DMS153 treated with DMSO at 0.1 percent for 48 hours (cell line): ENCODE measurements at regions not wholly inside any gene's neighbourhood (a gene's known extent, or its start where the extent isn't known, plus 50 kb on each side); places are given as distances from the start of the nearest gene placed in this dataset.

Experiments
- DNase-seq: peaks from one replicate; lab custom pipeline; 2025; ENCODE audit not compliant: unreplicated experiment; lab: John Stamatoyannopoulos, UW

DNA sequence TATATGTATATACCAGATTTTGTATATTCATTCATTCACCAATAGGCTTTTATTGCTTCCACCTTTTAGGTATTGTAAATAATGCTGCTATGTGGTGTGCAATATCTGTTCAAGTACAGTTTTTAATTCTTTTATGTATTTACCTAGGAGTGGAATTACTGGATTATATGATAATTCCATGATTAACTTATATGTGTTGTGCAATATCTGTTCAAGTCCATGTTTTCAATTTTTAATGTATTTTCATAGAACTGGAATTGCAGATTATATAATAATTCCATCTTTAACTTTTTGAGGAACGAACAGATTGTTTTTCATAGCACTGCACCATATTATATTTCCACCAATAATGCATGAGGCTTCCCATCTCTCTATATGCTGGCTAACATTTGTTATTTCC, 50.6 kb upstream of the L3MBTL4 start:
- no peak for DNase-seq

DNA sequence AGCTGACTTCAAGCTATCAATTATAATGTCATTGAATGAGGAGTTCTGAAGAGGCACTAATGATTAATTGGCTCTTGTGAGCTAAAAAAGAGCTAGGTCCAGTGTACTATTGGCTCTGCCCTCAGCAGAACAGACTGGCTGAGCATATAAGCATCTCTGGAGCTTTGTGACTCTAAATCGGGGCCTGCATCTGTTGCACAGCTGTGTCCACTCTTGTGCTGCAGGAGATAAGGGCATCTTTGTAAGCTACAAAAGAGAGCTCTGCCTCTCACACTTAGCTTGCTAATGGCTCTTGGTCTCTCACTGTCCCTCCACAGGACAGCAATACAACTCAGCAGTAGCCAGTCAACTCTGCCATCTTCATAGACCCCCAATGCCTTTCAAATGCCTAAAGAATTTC, 61.5 kb upstream of the L3MBTL4 start:
- no peak for DNase-seq

DNA sequence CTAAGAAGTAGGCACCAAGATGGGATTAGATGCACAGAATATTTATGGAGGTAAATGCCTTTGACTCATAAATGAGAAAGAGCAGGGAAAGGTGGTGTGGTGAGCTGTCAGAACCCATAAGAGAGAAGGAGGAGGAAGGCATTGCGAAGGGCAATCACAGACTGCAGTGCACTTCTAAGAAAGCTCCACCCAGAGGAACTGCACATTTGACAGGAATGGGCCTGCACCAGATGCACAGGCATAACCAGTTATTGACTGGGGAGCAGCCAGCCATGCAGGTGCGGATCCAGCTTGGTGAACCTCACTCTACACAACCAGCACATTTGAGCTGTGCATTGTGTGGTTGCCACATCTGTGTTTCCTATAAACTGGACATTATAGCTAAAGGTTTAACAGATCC, 62.2 kb upstream of the L3MBTL4 start:
- DNase-seq: no peak

DNA sequence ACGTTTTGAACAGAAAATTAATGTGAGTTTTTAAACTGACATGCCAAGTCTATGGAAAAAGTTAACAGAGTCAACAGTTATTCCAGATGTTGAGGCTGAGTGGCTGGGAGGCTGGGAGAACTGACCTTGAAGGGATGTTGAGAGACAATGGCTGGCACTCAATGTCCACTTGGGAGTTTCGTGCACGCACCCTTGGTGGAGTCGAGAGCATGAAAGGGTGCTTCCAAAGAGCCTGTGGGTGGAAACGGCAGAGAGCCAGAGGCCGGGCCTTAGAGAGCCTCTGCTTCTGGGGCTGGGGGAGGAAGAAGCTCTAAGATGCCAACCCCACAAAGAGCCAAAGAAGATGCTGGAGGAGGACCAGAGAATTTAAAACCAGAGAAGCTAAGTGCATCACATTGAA, 63.4 kb upstream of the L3MBTL4 start:
- no peak for DNase-seq

DNA sequence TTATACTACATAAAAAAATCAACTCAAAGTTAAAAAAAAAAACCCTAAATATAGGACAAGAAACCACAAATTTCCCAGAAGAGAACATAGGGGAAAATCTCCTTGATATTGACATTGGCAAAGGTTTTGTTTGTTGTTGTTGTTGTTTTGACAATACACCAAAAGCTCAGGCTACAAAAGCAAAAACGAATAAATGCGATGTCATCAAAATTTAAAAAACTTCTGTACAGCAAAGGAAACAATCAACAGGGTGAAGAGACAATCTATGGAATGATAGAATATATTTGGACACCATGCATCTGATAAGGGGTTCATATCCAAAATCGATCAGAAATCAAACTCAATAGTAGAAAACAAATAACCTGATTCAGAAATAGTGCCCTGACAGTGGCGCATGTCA, 65.0 kb upstream of the L3MBTL4 start:
- no peak for DNase-seq

DNA sequence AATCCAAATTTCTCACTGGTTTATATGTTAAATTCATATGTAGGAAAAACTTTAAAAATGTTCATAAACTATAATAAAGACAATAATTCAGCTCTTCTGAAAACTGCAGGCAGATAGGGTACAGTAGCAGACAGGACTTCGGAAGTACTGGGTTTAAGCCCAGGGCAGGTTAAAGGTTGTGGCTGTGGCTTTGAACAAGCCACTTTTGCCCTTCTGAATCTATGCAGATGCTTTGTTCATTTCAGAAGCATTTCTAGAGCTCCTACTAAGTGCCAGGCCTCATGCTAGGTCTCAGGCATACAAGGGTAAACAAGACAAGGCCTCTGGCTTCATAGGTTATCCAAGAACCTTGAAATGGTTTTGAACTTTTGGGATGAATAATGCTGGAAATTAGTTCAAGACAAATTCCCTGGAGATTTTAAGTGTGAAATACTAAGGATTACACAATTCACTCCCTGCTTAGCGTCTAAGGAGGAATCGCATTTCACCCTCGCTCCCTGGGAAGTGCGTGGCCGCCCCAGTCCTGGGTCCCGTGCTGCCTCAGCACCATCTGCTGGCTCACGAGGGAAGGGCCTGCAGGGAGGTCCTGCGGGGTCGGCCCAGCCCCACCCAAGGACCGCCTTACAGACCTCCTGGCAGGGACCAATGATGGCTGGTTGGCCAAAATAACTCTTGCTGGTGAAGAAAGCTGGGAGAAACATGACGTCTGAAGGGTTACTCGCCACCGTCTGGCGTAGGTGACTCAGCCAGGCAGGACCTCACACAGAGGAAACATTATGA, 67.7 kb upstream of the L3MBTL4 start:
- no peak for DNase-seq

DNA sequence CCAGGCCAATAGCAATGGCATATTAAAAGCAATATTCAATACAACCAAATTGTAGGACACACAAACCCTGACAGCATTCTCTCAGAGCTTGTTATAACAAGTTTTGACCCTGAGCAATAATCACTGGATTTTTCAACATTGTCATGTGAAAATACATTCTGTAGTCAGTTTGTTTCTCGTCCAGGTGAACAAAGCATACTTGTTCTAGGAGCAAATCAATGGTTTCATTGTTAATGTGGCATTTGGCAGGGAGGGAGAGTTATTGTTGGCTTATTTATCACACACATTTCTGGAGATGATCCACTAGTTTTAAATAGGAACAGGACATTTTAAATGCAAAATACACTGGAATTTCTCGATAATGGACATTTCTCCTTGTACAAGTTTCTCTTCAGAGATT, 69.9 kb upstream of the L3MBTL4 start:
- no peak for DNase-seq

DNA sequence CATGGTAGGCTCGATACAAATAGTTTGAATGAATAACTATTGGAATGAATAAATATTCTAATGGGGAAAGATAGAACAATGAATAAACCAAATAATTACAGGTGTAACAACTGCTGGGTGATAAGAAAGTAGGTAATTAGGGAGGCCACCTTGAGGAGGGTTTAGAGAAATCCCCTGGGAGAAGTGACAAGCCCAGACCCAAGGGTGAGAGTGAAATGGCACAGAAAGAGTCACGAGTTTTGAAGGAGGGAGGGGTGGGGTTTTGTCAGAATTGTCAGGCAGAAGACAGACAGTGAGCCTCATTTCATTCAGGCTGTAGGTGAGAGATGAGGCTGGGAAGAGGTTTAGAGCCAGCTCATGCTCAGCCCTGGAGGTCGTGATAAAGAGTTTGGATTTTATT, 71.6 kb upstream of the L3MBTL4 start:
- no peak for DNase-seq

DNA sequence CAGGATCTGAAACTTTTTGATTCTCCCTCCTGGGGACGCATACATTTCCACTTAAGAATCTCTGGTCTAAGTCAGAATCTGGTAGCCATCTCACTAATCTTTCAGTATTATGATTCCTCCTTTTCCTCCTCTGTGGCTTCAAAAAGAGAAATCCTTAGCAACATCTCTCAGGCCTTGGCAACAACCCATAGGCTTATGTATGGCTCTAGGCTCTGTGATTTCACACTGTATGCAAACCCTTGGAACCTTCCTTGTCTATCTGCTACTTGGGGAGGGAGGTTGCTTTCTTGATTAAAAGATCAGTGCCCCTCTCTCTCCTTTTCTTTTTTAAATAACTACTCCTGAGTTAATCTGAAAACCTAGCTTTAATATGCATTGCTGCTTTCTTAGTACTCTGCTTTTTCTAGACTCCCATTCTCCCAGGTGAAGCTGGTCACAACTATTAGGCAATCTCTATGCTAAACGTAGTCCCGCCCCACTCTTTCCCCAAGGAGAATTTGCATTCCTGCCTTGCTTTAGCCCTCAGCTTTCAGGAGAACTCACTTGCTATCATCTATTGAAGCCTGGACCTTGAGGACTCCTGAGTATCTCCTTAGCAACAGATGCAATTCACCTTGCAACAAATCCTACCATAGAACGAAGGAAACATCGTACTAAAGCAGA, 72.2 kb upstream of the L3MBTL4 start:
- DNase-seq: no peak

DNA sequence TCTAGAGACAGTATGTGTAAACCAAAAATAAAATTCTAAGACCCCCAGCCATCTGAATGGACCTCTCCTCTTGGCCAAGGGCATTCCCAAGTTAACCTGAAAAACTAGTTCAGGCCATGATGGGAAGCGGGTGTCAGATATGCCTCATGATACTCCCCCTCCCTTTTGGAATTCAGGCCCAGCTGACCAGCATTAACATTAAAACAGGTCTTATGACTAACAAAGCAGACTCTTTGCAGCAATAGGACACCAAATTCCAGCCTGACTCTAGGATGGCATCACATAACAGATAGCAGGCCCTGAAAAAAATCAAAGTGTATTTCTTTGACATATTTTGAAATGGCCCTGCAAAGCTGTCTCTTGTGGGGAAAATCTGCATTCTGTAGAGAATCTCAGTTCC, 73.3 kb upstream of the L3MBTL4 start:
- no peak for DNase-seq

DNA sequence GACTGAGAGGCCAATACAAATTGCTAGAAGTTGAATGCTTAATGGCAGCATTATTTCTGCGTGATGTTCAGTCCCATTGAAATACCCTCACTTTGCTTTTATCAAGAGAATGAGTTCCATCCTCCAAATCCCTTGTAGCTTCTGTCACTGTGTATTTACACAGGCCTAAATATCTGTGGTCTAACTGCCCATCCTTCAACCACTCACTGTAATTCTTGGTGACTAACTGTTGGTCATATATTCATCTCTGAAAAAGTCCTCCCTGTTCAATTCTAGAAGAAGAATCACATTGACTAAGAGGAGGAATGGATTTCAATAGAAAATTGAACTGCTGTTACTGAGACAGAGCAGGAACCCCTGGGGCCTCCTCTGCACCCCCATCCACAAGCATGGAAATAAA, 74.2 kb upstream of the L3MBTL4 start:
- DNase-seq: no peak

DNA sequence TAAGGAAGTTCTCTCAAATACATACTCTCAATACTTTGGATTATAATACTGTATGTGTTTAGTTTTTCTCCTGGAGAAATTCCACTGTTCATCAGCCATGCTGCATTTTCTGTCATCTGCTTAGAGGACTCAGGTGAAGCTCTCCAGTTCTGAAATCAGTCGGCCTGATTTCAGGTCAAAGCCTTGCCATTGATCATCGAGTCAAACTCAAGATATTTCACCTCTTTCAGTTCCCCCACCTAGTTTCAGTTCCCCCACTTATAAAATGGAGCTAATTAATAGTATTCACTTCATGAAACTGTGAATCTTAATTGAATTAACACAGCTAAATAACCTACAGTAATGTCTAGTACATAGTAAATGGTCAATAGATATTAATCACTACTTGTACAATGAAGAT, 75.3 kb upstream of the L3MBTL4 start:
- DNase-seq: no peak

DNA sequence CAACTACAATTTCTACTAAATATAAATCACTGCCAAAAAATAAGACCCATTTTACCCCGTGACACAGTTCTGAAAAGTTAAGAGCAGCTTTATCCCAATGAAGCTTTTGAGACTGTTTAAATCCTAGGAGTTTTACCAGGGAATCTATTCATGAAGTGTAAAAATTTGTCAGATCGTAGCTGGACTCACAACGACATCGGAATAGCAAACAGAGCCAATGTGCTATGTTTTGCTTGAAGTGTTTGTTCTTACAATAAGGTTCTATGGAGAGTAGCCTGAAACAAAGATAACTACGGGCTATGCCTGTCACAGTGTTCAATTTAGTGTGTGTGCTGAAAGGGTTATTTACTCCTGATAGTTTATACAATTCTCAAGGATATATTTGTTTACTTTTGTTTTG, 78.5 kb upstream of the L3MBTL4 start:
- DNase-seq: no peak

DNA sequence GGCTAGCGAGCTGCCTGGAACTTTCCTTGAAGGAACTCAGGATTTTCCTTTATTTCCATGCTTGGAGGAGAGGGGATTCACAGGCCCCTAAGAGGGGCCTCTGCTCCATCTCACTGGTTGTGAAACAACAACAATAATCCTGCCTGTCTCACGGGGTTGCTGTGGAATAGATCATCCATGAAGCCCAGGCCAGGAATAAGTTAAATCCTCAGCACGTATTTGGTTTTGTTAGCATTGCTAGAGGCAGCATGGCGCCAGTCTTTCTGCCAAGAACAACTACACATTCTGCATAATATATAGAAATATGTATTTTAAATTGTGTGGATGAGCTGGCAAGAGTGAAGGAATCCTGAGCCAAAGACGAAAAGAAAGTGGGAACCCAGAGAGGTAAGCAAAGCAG, 80.8 kb upstream of the L3MBTL4 start:
- DNase-seq: no peak

DNA sequence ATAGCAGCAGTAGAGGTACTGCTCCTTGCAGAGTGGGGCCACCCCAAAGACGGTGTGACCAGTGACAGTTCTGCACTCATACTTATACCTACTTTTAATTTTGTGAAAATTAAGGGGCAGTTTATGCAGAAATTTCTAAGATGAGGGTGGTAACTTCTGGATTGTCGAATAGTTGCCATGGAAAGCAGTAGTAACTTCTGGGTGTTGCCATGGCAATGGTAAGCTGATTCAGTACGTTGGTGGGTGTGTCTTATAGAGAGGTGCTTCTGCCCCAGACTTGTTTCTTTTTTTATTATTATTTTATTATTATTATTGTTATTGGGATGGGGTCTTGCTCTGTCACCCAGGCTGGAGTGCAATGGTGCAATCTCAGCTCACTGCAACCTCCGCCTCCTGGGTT, 82.8 kb upstream of the L3MBTL4 start:
- no peak for DNase-seq

DNA sequence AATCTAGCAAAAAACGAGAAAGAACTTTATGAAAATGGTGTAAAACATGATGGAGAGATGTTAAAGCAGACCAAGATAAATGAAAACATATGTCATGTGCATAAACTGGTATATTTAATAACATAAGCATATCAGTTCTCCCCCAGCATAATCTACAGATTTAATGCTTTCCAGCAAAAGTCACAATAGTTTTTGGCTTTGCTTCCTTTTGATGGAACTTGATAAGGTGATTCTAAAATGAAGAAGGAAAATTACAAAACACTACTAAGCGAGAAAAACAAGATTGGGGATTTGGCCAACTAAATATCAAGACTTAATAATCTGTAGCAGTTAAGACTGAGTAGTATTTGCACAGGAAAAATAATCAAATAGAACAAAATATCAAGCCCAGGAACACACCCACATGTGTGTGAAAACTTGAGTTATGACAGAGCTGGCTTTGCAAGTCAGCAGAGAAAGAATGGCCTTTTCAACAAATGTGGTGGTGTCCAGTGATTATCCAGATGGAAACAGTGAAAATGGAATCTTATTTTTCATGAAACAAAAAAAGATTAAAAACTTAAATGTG, 83.7 kb upstream of the L3MBTL4 start:
- no peak for DNase-seq

DNA sequence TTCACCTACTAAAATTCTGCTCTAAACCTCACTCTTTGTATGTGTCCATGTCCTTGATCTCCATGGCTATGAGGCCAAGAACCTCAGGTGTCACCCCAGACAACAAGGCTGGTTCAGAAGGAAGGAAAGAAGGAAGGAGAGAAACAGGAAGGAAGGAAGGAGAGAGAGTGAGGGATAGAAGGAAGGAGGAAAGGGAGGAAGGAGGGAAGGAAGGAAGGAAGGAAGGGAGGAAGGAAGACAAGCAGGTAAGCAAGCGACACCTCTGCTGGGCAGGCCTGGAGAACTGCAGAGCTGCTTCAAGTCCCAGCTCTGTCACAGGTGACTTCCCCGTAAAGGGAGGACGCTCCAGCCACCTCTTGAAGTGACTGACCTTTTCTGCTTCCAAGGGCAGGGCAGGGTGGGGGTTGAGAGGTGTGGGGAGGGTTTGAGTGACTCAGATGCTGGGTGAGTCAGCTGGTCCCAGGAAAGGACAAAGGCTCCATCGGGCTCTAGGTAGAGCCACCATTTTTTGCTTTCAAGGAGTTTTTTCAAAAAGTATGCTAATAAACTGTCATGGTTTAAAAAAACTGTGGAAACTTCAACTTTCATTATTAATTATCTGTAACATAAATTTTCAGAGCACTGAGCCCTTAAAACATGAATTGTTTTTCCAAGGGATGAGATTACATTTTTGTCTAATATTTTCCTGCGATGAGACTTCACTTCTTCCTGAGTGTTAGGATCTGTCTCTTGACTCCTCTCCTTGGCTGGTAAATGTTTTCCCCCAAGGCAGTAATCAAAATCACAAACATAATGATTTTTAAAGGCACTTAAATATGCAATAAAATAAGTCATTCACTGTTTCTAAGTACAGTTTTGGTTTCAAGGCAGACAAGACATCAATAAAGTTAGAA, 90.1 kb upstream of the L3MBTL4 start:
- DNase-seq: no peak

DNA sequence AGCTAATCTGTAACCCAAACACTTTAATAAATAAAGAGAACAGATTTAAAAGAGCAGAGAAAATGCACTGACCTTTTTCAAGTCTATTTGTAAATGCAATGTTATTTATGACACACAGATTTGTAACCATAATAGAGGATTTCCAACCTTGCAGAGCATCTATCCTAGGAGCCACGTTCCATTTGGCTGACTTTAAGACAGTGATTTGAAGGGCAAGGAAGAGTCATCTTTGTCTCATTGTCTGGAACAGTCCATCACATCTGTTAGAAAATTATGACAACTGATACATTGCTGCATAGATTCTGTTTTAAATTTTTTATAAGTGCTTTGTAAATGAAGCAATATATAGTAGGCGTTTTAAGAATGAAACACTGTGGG, 90.8 kb upstream of the L3MBTL4 start:
- DNase-seq: no peak

DNA sequence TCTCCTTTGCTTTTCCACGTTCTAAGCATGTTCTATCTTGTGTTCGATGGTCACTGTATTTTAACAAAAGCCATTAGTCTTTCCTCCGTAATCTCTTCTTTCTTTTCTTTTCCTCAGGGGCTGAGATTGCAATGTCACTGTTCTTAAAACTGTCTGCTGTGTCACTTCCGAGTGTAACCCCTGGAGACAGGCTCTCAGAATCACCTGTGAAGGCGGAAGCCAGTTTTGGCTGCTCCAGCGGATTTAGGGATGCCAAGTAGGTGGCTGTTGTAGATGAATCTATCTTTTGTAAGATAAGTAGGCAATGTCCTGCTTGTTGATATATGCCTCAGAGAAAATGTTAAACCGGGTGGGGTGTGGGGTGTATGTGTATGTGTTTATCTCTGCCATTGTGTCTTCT, 94.7 kb upstream of the L3MBTL4 start:
- no peak for DNase-seq

DNA sequence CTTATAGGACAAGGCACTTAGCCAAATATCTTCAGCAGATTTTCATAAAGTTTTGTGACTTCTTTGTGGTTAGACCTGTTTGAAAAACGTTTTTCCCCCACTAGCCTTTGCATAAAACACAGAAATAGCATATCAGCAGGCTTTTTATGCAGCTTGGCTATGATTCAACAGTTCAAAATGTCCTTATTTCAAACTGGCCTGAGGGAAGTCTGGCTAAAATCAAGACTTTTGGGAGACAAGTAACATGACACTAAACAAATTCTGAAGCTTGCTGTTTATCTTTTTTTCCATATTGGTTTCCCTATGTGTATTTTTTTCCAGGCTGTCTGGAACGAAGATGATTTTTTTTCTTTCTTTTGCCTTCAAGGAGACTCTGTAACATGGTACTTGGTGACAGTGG, 95.1 kb upstream of the L3MBTL4 start:
- no peak for DNase-seq

DNA sequence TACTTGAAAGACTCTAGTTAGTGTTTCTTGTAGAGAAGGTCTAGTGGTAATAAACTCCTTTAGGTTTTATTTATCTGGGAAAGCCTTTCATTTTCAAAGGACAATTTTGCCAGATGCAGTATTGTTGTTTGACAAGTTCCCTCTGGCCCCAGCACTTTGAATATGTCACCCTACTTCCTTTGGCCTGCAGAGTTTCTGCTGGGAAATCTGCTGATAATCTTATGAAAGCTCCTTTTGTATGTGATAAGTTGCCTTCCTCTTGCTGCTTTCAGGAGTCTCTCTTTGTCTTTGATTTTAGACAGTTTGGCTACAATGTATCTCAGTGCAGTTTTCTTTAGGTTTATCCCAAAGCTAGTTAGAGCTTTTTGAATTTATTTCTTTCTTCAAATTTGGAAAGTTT, 106.2 kb upstream of the L3MBTL4 start:
- DNase-seq: no peak
